ENCODE measurements at regions not wholly inside any gene's neighbourhood (a gene's known extent, or its start where the extent isn't known, plus 50 kb on each side); places are given as distances from the start of the nearest gene placed in this dataset.

- TF ChIP-seq, protein P1, sequence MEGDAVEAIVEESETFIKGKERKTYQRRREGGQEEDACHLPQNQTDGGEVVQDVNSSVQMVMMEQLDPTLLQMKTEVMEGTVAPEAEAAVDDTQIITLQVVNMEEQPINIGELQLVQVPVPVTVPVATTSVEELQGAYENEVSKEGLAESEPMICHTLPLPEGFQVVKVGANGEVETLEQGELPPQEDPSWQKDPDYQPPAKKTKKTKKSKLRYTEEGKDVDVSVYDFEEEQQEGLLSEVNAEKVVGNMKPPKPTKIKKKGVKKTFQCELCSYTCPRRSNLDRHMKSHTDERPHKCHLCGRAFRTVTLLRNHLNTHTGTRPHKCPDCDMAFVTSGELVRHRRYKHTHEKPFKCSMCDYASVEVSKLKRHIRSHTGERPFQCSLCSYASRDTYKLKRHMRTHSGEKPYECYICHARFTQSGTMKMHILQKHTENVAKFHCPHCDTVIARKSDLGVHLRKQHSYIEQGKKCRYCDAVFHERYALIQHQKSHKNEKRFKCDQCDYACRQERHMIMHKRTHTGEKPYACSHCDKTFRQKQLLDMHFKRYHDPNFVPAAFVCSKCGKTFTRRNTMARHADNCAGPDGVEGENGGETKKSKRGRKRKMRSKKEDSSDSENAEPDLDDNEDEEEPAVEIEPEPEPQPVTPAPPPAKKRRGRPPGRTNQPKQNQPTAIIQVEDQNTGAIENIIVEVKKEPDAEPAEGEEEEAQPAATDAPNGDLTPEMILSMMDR (IDR thresholded peaks at IDR 0.05; ENCODE audit: low read length): peak; percentile 70
- TF ChIP-seq EZH2 (IDR thresholded peaks at IDR 0.05; ENCODE audit: borderline replicate concordance, low read length): no peak
These were observed 112.4 kb downstream of the CYRIA start for GRCh38 chr2:16553226-16553625.
